H9 (cell line): ENCODE measurements at regions not wholly inside any gene's neighbourhood (a gene's known extent, or its start where the extent isn't known, plus 50 kb on each side); places are given as distances from the start of the nearest gene placed in this dataset.

Source experiments
- DNase-seq: peaks from one replicate; pipeline ENCODE4 v3.0.0-alpha.2; 2017
- H2AFZ ChIP-seq: one replicate; pipeline ENCODE4 v1.6.1; 2013; ENCODE audit warnings: mild to moderate bottlenecking, low read length, control low read depth, moderate library complexity
- H2AK5ac ChIP-seq: 2 replicates; pipeline ENCODE4 v1.6.1; 2013; ENCODE audit warnings: low read length, control low read depth, mixed read lengths; ENCODE audit not compliant: insufficient read length
- H2BK120ac ChIP-seq: one replicate; pipeline ENCODE4 v1.6.1; 2013; ENCODE audit warnings: low read depth, mild to moderate bottlenecking, low read length, control low read depth, inconsistent platforms; ENCODE audit not compliant: poor library complexity, severe bottlenecking
- H2BK12ac ChIP-seq: 2 replicates; pipeline ENCODE4 v1.6.1; 2013; ENCODE audit warnings: low read length, control low read depth, mixed read lengths, low read depth; ENCODE audit not compliant: insufficient read length
- H2BK15ac ChIP-seq: 2 replicates; pipeline ENCODE4 v1.6.1; 2013; ENCODE audit warnings: low read depth, low read length, control low read depth
- H2BK20ac ChIP-seq: one replicate; pipeline ENCODE4 v1.6.1; 2013; ENCODE audit warnings: low read depth, mild to moderate bottlenecking, low read length, control low read depth, inconsistent platforms; ENCODE audit not compliant: poor library complexity, severe bottlenecking
- H2BK5ac ChIP-seq: 2 replicates; pipeline ENCODE4 v1.6.1; 2013; ENCODE audit warnings: low read length, control low read depth, mixed read lengths; ENCODE audit not compliant: insufficient read length
- H3K14ac ChIP-seq: 2 replicates; pipeline ENCODE4 v1.6.1; 2013; ENCODE audit warnings: low read length, control low read depth; ENCODE audit not compliant: insufficient read depth
- H3K18ac ChIP-seq: 2 replicates; pipeline ENCODE4 v1.6.1; 2013; ENCODE audit warnings: low read depth, mild to moderate bottlenecking, mixed read lengths, low read length, control low read depth; ENCODE audit not compliant: insufficient read length
- H3K23ac ChIP-seq: 2 replicates; pipeline ENCODE4 v1.6.1; 2013; ENCODE audit warnings: low read length, control low read depth, mixed read lengths, low read depth; ENCODE audit not compliant: insufficient read length
- H3K23me2 ChIP-seq: 2 replicates; pipeline ENCODE4 v1.6.1; 2013; ENCODE audit warnings: low read depth, mild to moderate bottlenecking, mixed read lengths, low read length, control low read depth; ENCODE audit not compliant: insufficient read length, poor library complexity, severe bottlenecking
- H3K27ac ChIP-seq: 2 replicates; pipeline ENCODE4 v1.5.1; 2013; ENCODE audit warnings: low read length, control low read depth, mixed read lengths, low read depth; ENCODE audit not compliant: insufficient read length
- H3K27me3 ChIP-seq: 2 replicates; pipeline ENCODE4 v1.6.1; 2013; ENCODE audit warnings: low read length, control low read depth, inconsistent platforms; ENCODE audit not compliant: insufficient read depth
- H3K4ac ChIP-seq: 2 replicates; pipeline ENCODE4 v1.6.1; 2013; ENCODE audit warnings: low read depth, mild to moderate bottlenecking, control low read depth, inconsistent platforms, low read length, moderate library complexity
- H3K4me1 ChIP-seq: 2 replicates; pipeline ENCODE4 v1.6.1; 2013; ENCODE audit warnings: low read length, control low read depth, inconsistent platforms; ENCODE audit not compliant: insufficient read depth
- H3K4me2 ChIP-seq: 2 replicates; pipeline ENCODE4 v1.6.1; 2013; ENCODE audit warnings: low read length, control low read depth, mixed read lengths; ENCODE audit not compliant: insufficient read length, insufficient read depth
- H3K56ac ChIP-seq: 2 replicates; pipeline ENCODE4 v1.6.1; 2013; ENCODE audit warnings: low read depth, mild to moderate bottlenecking, mixed read lengths, low read length, control low read depth; ENCODE audit not compliant: insufficient read length
- H3K79me1 ChIP-seq: 2 replicates; pipeline ENCODE4 v1.6.1; 2013; ENCODE audit warnings: low read depth, mild to moderate bottlenecking, moderate library complexity, low read length, control low read depth, inconsistent platforms; ENCODE audit not compliant: insufficient read depth, poor library complexity, severe bottlenecking
- H3K79me2 ChIP-seq: 2 replicates; pipeline ENCODE4 v1.6.1; 2013; ENCODE audit warnings: low read length, control low read depth, inconsistent platforms; ENCODE audit not compliant: insufficient read depth
- H3K9ac ChIP-seq: 2 replicates; pipeline ENCODE4 v1.6.1; 2013; ENCODE audit warnings: low read length, control low read depth, mixed read lengths; ENCODE audit not compliant: insufficient read length; ENCODE audit errors: extremely low read depth
- H3K9me3 ChIP-seq: one replicate; pipeline ENCODE4 v1.6.1; 2013; ENCODE audit warnings: low read depth, low read length, inconsistent platforms; ENCODE audit not compliant: control insufficient read depth
- H3T11ph ChIP-seq: one replicate; pipeline ENCODE4 v1.6.1; 2013; ENCODE audit warnings: mild to moderate bottlenecking, low read length, control low read depth, inconsistent platforms
- H4K20me1 ChIP-seq: one replicate; pipeline ENCODE4 v1.6.1; 2013; ENCODE audit not compliant: control insufficient read depth, insufficient read length, insufficient read depth
- H4K5ac ChIP-seq: 2 replicates; pipeline ENCODE4 v1.6.1; 2013; ENCODE audit warnings: low read depth, mild to moderate bottlenecking, mixed read lengths, low read length, control low read depth; ENCODE audit not compliant: insufficient read length
- H4K8ac ChIP-seq: replicated peaks from 2 replicates; pipeline ENCODE4 v1.6.1; 2013; ENCODE audit warnings: low read length, control low read depth, mixed read lengths, low read depth; ENCODE audit not compliant: insufficient read length
- H4K91ac ChIP-seq: 2 replicates; pipeline ENCODE4 v1.6.1; 2013; ENCODE audit warnings: low read depth, mild to moderate bottlenecking, moderate library complexity, mixed read lengths, low read length, control low read depth; ENCODE audit not compliant: insufficient read length
- H3K27ac Mint-ChIP-seq, 3 experiments: 2 replicates in 2 of 3; 3 replicates in 1 of 3; pipeline ENCODE4 v1.8.0; 2020 to 2021; ENCODE audit warnings: mixed read lengths in 3 of 3, mild to moderate bottlenecking in 1 of 3, moderate library complexity in 1 of 3
- H3K27me3 Mint-ChIP-seq: 2 replicates; pipeline ENCODE4 v1.8.0; 2021; ENCODE audit warnings: low read depth, mild to moderate bottlenecking, moderate library complexity, mixed read lengths
- H3K36me3 Mint-ChIP-seq, 3 experiments: 2 replicates in 2 of 3; 3 replicates in 1 of 3; pipeline ENCODE4 v1.8.0; 2020 to 2021; ENCODE audit warnings: low read depth in 3 of 3, mixed read lengths in 3 of 3; ENCODE audit not compliant: insufficient read depth in 1 of 3
- H3K4me1 Mint-ChIP-seq, 2 experiments: 2 replicates each; pipeline ENCODE4 v1.8.0; 2020; ENCODE audit warnings: mixed read lengths in 2 of 2
- H3K4me3 Mint-ChIP-seq, 2 experiments: 2 replicates in 1 of 2; 3 replicates in 1 of 2; pipeline ENCODE4 v1.8.0; 2020 to 2021; ENCODE audit warnings: mild to moderate bottlenecking in 2 of 2, mixed read lengths in 2 of 2, moderate library complexity in 1 of 2
- H3K9me3 Mint-ChIP-seq, 2 experiments: 2 replicates in 1 of 2; 3 replicates in 1 of 2; pipeline ENCODE4 v1.8.0; 2020; ENCODE audit warnings: mild to moderate bottlenecking in 2 of 2, mixed read lengths in 2 of 2, moderate library complexity in 1 of 2
- CTCF ChIP-seq: fragments of 200-600 bp; sonication (generic); conservative IDR thresholded peaks from 3 replicates; pipeline ENCODE4 v1.8.0; 2021; ENCODE audit warnings: antibody characterized with exemption, mild to moderate bottlenecking
- WGBS: extraction: QIAGEN DNeasy Blood & Tissue Kit; methylation state at CpG from one replicate; pipeline ENCODE4 v1.1.7; 2013; ENCODE audit warnings: missing lambda C conversion rate, low lambda C conversion rate, mixed read lengths; ENCODE audit not compliant: insufficient read length; ENCODE audit errors: extremely low coverage; 5-methylcytosine and 5-hydroxymethylcytosine counted together

- TF ChIP-seq CTCF: no peak
- Histone ChIP-seq H4K20me1 (no peaks in the 10 kb centered on the region), H3K56ac (no peak overlapping the region), H2BK12ac (no peak overlapping the region), H3K79me1 (no peaks in the 10 kb centered on the region), H3K4me2 (no peak overlapping the region), H3K4me1 (no peaks in the 10 kb centered on the region), H3K23ac (no peak overlapping the region), H3K27me3 (no peaks in the 10 kb centered on the region), H2BK5ac (no peak overlapping the region), H4K91ac (no peak overlapping the region), H2AK5ac (no peak overlapping the region), H3K9me3 (no peaks in the 10 kb centered on the region), H2BK20ac (no peak overlapping the region), H3K23me2 (no peaks in the 10 kb centered on the region), H3K4ac (no peak overlapping the region), H3K79me2 (no peaks in the 10 kb centered on the region), H3K9ac (no peak overlapping the region), H3T11ph (no peak overlapping the region), H2AFZ (no peak overlapping the region), H4K8ac (no peak overlapping the region), H2BK120ac (no peak overlapping the region), H4K5ac (no peak overlapping the region), H3K27ac (no peak overlapping the region), H3K14ac (no peak overlapping the region), H3K18ac (no peak overlapping the region), H2BK15ac (no peak overlapping the region)
- H3K36me3 Mint-ChIP-seq: no peaks in the 10 kb centered on the region
- H3K27me3 Mint-ChIP-seq: peaks cover 16% of the 10 kb centered on the region
- H3K4me1 Mint-ChIP-seq: peaks cover 4 to 6% of the 10 kb centered on the region in 2 experiments; a peak in 2 of 4 replicates
- peak overlapping the region in 1 of 3 experiments; percentile 62; a peak in 1 of 7 replicates for H3K27ac Mint-ChIP-seq
- H3K9me3 Mint-ChIP-seq: no peaks in the 10 kb centered on the region
- no CpG with 5 or more reads among the region's 13 CpGs for WGBS
- DNase-seq: no peak
- H3K4me3 Mint-ChIP-seq: no peak overlapping the region
These were observed 423.2 kb downstream of the RPS24 start for GRCh38 chr10:78456649-78457400.
